Gastrocnemius medialis (tissue), 4 donors: ENCODE measurements at regions not wholly inside any gene's neighbourhood (a gene's known extent, or its start where the extent isn't known, plus 50 kb on each side); places are given as distances from the start of the nearest gene placed in this dataset.
"Not testable (repeated sequence)": the region's sequence is repeated elsewhere in the genome, so short reads cannot be mapped to it uniquely, and the experiment has no call there.

Experiments used
- ATAC-seq, 2 donors: fragments of 150-250 bp; one replicate each; pipeline ENCODE4 v1.9.1; 2016
- DNase-seq, 2 donors: peaks; one replicate each; pipeline ENCODE4 v3.0.0-alpha.2; 2019
- H3K27ac ChIP-seq, 4 donors: fragments of 200-600 bp; sonication (generic); 1 replicate in 1 of 4; 2 replicates in 3 of 4; pipeline ENCODE4 v1.5.1; 2016 to 2018; ENCODE audit warnings: mild to moderate bottlenecking in 2 of 4, moderate library complexity in 1 of 4
- H3K27me3 ChIP-seq, 3 donors: fragments of 200-600 bp; sonication (generic) in 2 of 3; 1 replicate in 1 of 3; 2 replicates in 2 of 3; pipeline versions ENCODE4 v1.5.1 to v1.6.0; 2016 to 2019; ENCODE audit warnings: mild to moderate bottlenecking in 1 of 3, moderate library complexity in 1 of 3
- H3K36me3 ChIP-seq, 2 donors: fragments of 200-600 bp; sonication (generic) in 1 of 2; one replicate each; pipeline ENCODE4 v1.5.1; 2017 to 2018
- H3K4me1 ChIP-seq, 2 donors: fragments of 200-600 bp; sonication (generic) in 1 of 2; one replicate each; pipeline ENCODE4 v1.5.1; 2016 to 2017; ENCODE audit warnings: mild to moderate bottlenecking in 2 of 2
- H3K4me3 ChIP-seq, 4 donors: fragments of 200-600 bp; sonication (generic) in 3 of 4; 1 replicate in 1 of 4; 2 replicates in 3 of 4; pipeline ENCODE4 v1.5.1; 2016 to 2019; ENCODE audit warnings: mild to moderate bottlenecking in 2 of 4
- H3K9me3 ChIP-seq, 3 donors: fragments of 200-600 bp; sonication (generic) in 2 of 3; 1 replicate in 1 of 3; 2 replicates in 2 of 3; pipeline ENCODE4 v1.5.1; 2016 to 2019
- CTCF ChIP-seq, 5 experiments: fragments of 450-650 bp in 3 of 5; fragments of 200-600 bp in 2 of 5; sonication (generic) in 2 of 5; IDR thresholded peaks in 4 of 5; conservative IDR thresholded peaks in 1 of 5; 1 replicate in 4 of 5; 2 replicates in 1 of 5; pipeline ENCODE4 v1.5.1; 2016 to 2019; ENCODE audit warnings: antibody characterized with exemption in 5 of 5, mild to moderate bottlenecking in 3 of 5, moderate library complexity in 3 of 5
- POLR2A ChIP-seq, 2 donors: fragments of 450-650 bp; IDR thresholded peaks; one replicate each; pipeline ENCODE4 v1.6.1; 2017; ENCODE audit warnings: antibody characterized with exemption in 2 of 2, mild to moderate bottlenecking in 2 of 2, moderate library complexity in 2 of 2
- in situ Hi-C, 4 donors: fragments of 200-750 bp; cut with MboI; loops; one replicate each; pipeline versions ENCODE4 v1.15.0 to v1.8.0; 2017; ENCODE audit warnings: low sequenced_read_pairs in 4 of 4
- intact Hi-C: fragments of 100-400 bp; cut with DNase I; formaldehyde crosslinking; loops from one replicate; pipeline ENCODE4 v1.15.1; 2023; ENCODE audit warnings: low total_unique reads

GRCh38 chr2:217351378-217351777 is 491.5 kb upstream of the TNP1 start:
- in situ Hi-C loops (no loop called here), intact Hi-C loops (no loop called here)
- TF ChIP-seq CTCF (IDR thresholded peaks at IDR 0.05 in 4 of 5, conservative IDR thresholded peaks at IDR 0.05 in 1 of 5) (no peak), POLR2A (IDR thresholded peaks at IDR 0.05) (no peak)
- H3K36me3 ChIP-seq = no peaks in the 10 kb centered on the region
- DNase-seq (no peak), ATAC-seq (no peak)
- no peaks in the 10 kb centered on the region for H3K9me3 ChIP-seq
- H3K27me3 ChIP-seq = no peaks in the 10 kb centered on the region
- no peak overlapping the region for H3K27ac ChIP-seq
- H3K4me1 ChIP-seq = no peaks in the 10 kb centered on the region
- no peak overlapping the region for H3K4me3 ChIP-seq

GRCh38 chr2:217349251-217349650 is 489.4 kb upstream of the TNP1 start:
- no peak for ATAC-seq
- intact Hi-C loops = no loop called here
- in situ Hi-C loops = no loop called here
- H3K9me3 ChIP-seq = no peaks in the 10 kb centered on the region
- TF ChIP-seq CTCF (IDR thresholded peaks at IDR 0.05 in 4 of 5, conservative IDR thresholded peaks at IDR 0.05 in 1 of 5) (no peak), POLR2A (IDR thresholded peaks at IDR 0.05) (no peak)
- no peaks in the 10 kb centered on the region for H3K4me1 ChIP-seq
- H3K27ac ChIP-seq = no peak overlapping the region
- DNase-seq = no peak
- H3K4me3 ChIP-seq = no peak overlapping the region
- no peaks in the 10 kb centered on the region for H3K27me3 ChIP-seq
- H3K36me3 ChIP-seq = no peaks in the 10 kb centered on the region

- H3K9me3 ChIP-seq, H3K4me3 ChIP-seq, intact Hi-C loops, in situ Hi-C loops, H3K27me3 ChIP-seq, ATAC-seq, DNase-seq, H3K36me3 ChIP-seq, H3K4me1 ChIP-seq, H3K27ac ChIP-seq: not testable (repeated sequence)
Observed at GRCh38 chr2:217347630-217348029, 487.8 kb upstream of the TNP1 start.

GRCh38 chr2:217346043-217346442 is 486.2 kb upstream of the TNP1 start:
- DNase-seq, H3K36me3 ChIP-seq, H3K4me3 ChIP-seq, H3K27ac ChIP-seq, H3K9me3 ChIP-seq, in situ Hi-C loops, ATAC-seq, H3K4me1 ChIP-seq, intact Hi-C loops, H3K27me3 ChIP-seq: not testable (repeated sequence)

- no peaks in the 10 kb centered on the region for H3K36me3 ChIP-seq
- DNase-seq (no peak), ATAC-seq (no peak)
- H3K27ac ChIP-seq = peak overlapping the region in 2 of 4 donors; percentile 48 to 61
- no peaks in the 10 kb centered on the region for H3K9me3 ChIP-seq
- in situ Hi-C loops = no loop called here
- intact Hi-C loops = no loop called here
- TF ChIP-seq CTCF (IDR thresholded peaks at IDR 0.05 in 4 of 5, conservative IDR thresholded peaks at IDR 0.05 in 1 of 5) = no peak
- no peak for TF ChIP-seq POLR2A (IDR thresholded peaks at IDR 0.05)
- H3K4me3 ChIP-seq = no peak overlapping the region
- peaks cover 5 to 7% of the 10 kb centered on the region in 2 donors for H3K4me1 ChIP-seq
- H3K27me3 ChIP-seq = no peaks in the 10 kb centered on the region
Observed at GRCh38 chr2:217340899-217341298, 481.0 kb upstream of the TNP1 start.

- intact Hi-C loops (no loop called here), in situ Hi-C loops (no loop called here)
- Histone ChIP-seq H3K36me3 (no peaks in the 10 kb centered on the region), H3K27ac (peak overlapping the region; percentile 35 to 61 (median 52)), H3K4me1 (peaks cover 5 to 7% of the 10 kb centered on the region in 2 donors), H3K4me3 (no peak overlapping the region), H3K27me3 (no peaks in the 10 kb centered on the region), H3K9me3 (no peaks in the 10 kb centered on the region)
- DNase-seq (no peak), ATAC-seq (no peak)
- TF ChIP-seq POLR2A (IDR thresholded peaks at IDR 0.05) (no peak), CTCF (IDR thresholded peaks at IDR 0.05 in 4 of 5, conservative IDR thresholded peaks at IDR 0.05 in 1 of 5) (no peak)
Observed at GRCh38 chr2:217340176-217340575, 480.3 kb upstream of the TNP1 start.
